H1 (cell line): ENCODE measurements at regions not wholly inside any gene's neighbourhood (a gene's known extent, or its start where the extent isn't known, plus 50 kb on each side); places are given as distances from the start of the nearest gene placed in this dataset.

Source experiments
- CTCF ChIA-PET: fragments of 300-600 bp; sonication (Branson Sonifier 250); formaldehyde crosslinking; loops from one replicate; lab custom pipeline; 2021; ENCODE audit not compliant: partially characterized antibody; lab: Charles Lee
- POLR2A ChIA-PET: fragments of 300-600 bp; sonication (Branson Sonifier 250); formaldehyde crosslinking; loops from one replicate; lab custom pipeline; 2021; ENCODE audit warnings: inconsistent platforms; ENCODE audit not compliant: partially characterized antibody; lab: Charles Lee
- DNase-seq, 2 experiments: peaks; one replicate each; pipeline versions ENCODE4 v3.0.0 to v3.0.0-alpha.2; 2010 to 2022; ENCODE audit warnings: low spot score in 2 of 2, low read depth in 1 of 2, mixed read lengths in 1 of 2
- FAIRE-seq: peaks from 2 replicates; lab custom pipeline; 2011; peaks lifted over from hg19 to GRCh38; lab: Jason Lieb, UNC
- H2AFZ ChIP-seq: 2 replicates; pipeline ENCODE4 v1.8.1; 2012; ENCODE audit warnings: low read length, inconsistent platforms
- H2AK5ac ChIP-seq: 2 replicates; pipeline ENCODE4 v1.6.1; 2013; ENCODE audit warnings: low read depth, low read length
- H2BK120ac ChIP-seq: replicated peaks from 2 replicates; pipeline ENCODE3; 2013; ENCODE audit warnings: low read depth, low read length, inconsistent platforms
- H2BK12ac ChIP-seq: 2 replicates; pipeline ENCODE4 v1.6.1; 2013; ENCODE audit warnings: low read depth, low read length
- H2BK15ac ChIP-seq: 2 replicates; pipeline ENCODE4 v1.6.1; 2013; ENCODE audit warnings: low read length
- H2BK20ac ChIP-seq: 2 replicates; pipeline ENCODE4 v1.6.1; 2013; ENCODE audit warnings: low read length
- H2BK5ac ChIP-seq: 2 replicates; pipeline ENCODE4 v1.6.1; 2013; ENCODE audit warnings: low read depth, low read length
- H3K14ac ChIP-seq: 2 replicates; pipeline ENCODE4 v1.6.1; 2013; ENCODE audit warnings: inconsistent platforms; ENCODE audit not compliant: insufficient read length
- H3K18ac ChIP-seq: 2 replicates; pipeline ENCODE4 v1.6.1; 2013; ENCODE audit warnings: low read length; ENCODE audit errors: extremely low read depth
- H3K23ac ChIP-seq: 2 replicates; pipeline ENCODE4 v1.6.1; 2013; ENCODE audit warnings: inconsistent platforms; ENCODE audit not compliant: insufficient read length
- H3K23me2 ChIP-seq: 2 replicates; pipeline ENCODE4 v1.6.1; 2013; ENCODE audit warnings: low read depth, low read length
- H3K27ac ChIP-seq: 2 replicates; pipeline ENCODE4 v1.6.1; 2011; ENCODE audit warnings: low read depth, low read length, inconsistent platforms
- H3K27me3 ChIP-seq, 4 experiments: replicated peaks in 1 of 4; 1 replicate in 1 of 4; 2 replicates in 3 of 4; pipeline versions ENCODE4 v1.6.1 to v1.8.1; 2011 to 2013; ENCODE audit warnings: low read length in 3 of 4, mild to moderate bottlenecking in 3 of 4, inconsistent platforms in 2 of 4, mixed read lengths in 2 of 4, moderate library complexity in 1 of 4; ENCODE audit not compliant: control insufficient read depth in 3 of 4, insufficient read depth in 3 of 4; ENCODE audit errors: extremely low read depth in 1 of 4
- H3K36me3 ChIP-seq, 4 experiments: 2 replicates each; pipeline versions ENCODE4 v1.6.1 to v1.8.1; 2011 to 2013; ENCODE audit warnings: mild to moderate bottlenecking in 4 of 4, low read length in 3 of 4, moderate library complexity in 2 of 4, control low read depth in 1 of 4, inconsistent platforms in 1 of 4; ENCODE audit not compliant: insufficient read depth in 4 of 4, control insufficient read depth in 2 of 4
- H3K4ac ChIP-seq: replicated peaks from 2 replicates; pipeline ENCODE3; 2013; ENCODE audit warnings: low read length, low read depth, mixed read lengths, inconsistent platforms; ENCODE audit not compliant: insufficient read length
- H3K4me1 ChIP-seq, 4 experiments: replicated peaks in 1 of 4; 1 replicate in 1 of 4; 2 replicates in 3 of 4; pipeline versions ENCODE4 v1.6.1 to v1.8.1; 2011 to 2013; ENCODE audit warnings: low read length in 3 of 4, inconsistent platforms in 2 of 4, mixed read lengths in 1 of 4; ENCODE audit not compliant: insufficient read depth in 4 of 4, control insufficient read depth in 3 of 4
- H3K4me2 ChIP-seq, 2 experiments: 2 replicates each; pipeline versions ENCODE4 v1.6.1 to v1.8.1; 2011 to 2013; ENCODE audit warnings: low read depth in 2 of 2, low read length in 2 of 2, control low read depth in 1 of 2, inconsistent platforms in 1 of 2, mild to moderate bottlenecking in 1 of 2; ENCODE audit not compliant: insufficient read depth in 1 of 2
- H3K4me3 ChIP-seq, 4 experiments: fragments of 200-600, 300-600 bp in 1 of 4; sonication (generic), shearing (Covaris generic), sonication (Bioruptor Twin) in 1 of 4; 2 replicates each; pipeline versions ENCODE4 v1.5.1 to v1.8.1; 2011 to 2016; ENCODE audit warnings: low read length in 4 of 4, low read depth in 3 of 4, control low read depth in 2 of 4, inconsistent platforms in 2 of 4, mild to moderate bottlenecking in 2 of 4, mixed read lengths in 1 of 4, moderate library complexity in 1 of 4; ENCODE audit not compliant: insufficient read depth in 2 of 4; ENCODE audit errors: extremely low read depth in 1 of 4
- H3K56ac ChIP-seq: replicated peaks from 2 replicates; pipeline ENCODE3; 2013; ENCODE audit warnings: low read depth, mild to moderate bottlenecking, mixed read lengths, low read length, inconsistent platforms; ENCODE audit not compliant: insufficient read length
- H3K79me1 ChIP-seq: 2 replicates; pipeline ENCODE4 v1.6.1; 2013; ENCODE audit warnings: low read depth, low read length, control low read depth
- H3K79me2 ChIP-seq, 2 experiments: 2 replicates each; pipeline versions ENCODE4 v1.6.1 to v1.8.1; 2012 to 2013; ENCODE audit warnings: low read length in 2 of 2, mild to moderate bottlenecking in 2 of 2, inconsistent platforms in 1 of 2; ENCODE audit not compliant: insufficient read depth in 2 of 2, control insufficient read depth in 1 of 2
- H3K9ac ChIP-seq, 4 experiments: replicated peaks in 1 of 4; 1 replicate in 1 of 4; 2 replicates in 3 of 4; pipeline versions ENCODE4 v1.6.1 to v1.8.1; 2011 to 2013; ENCODE audit warnings: low read depth in 3 of 4, low read length in 3 of 4, control low read depth in 2 of 4, mild to moderate bottlenecking in 2 of 4, moderate library complexity in 2 of 4, inconsistent platforms in 1 of 4; ENCODE audit errors: extremely low read depth in 1 of 4
- H3K9me3 ChIP-seq, 2 experiments: 2 replicates each; pipeline versions ENCODE4 v1.6.1 to v1.8.1; 2012 to 2013; ENCODE audit warnings: mild to moderate bottlenecking in 2 of 2, moderate library complexity in 2 of 2, control low read depth in 1 of 2, inconsistent platforms in 1 of 2, low read depth in 1 of 2, low read length in 1 of 2, mixed read lengths in 1 of 2; ENCODE audit not compliant: insufficient read depth in 2 of 2
- H4K20me1 ChIP-seq, 2 experiments: replicated peaks in 1 of 2; 2 replicates each; pipeline versions ENCODE3 to v1.8.1; 2011 to 2013; ENCODE audit warnings: inconsistent platforms in 2 of 2, low read length in 2 of 2, mild to moderate bottlenecking in 1 of 2; ENCODE audit not compliant: insufficient read depth in 2 of 2, control insufficient read depth in 1 of 2
- H4K5ac ChIP-seq: 2 replicates; pipeline ENCODE4 v1.6.1; 2013; ENCODE audit warnings: low read length, low read depth, mixed read lengths, inconsistent platforms; ENCODE audit not compliant: insufficient read length
- H4K8ac ChIP-seq: 2 replicates; pipeline ENCODE4 v1.8.0; 2013; ENCODE audit warnings: mild to moderate bottlenecking, moderate library complexity, low read length, inconsistent platforms; ENCODE audit not compliant: insufficient read depth; ENCODE audit errors: extremely low read depth
- H4K91ac ChIP-seq: replicated peaks from 2 replicates; pipeline ENCODE3; 2013; ENCODE audit warnings: low read length, mixed read lengths, inconsistent platforms; ENCODE audit not compliant: insufficient read length
- CHD2 ChIP-seq: IDR thresholded peaks from 2 replicates; pipeline ENCODE4 v1.6.1; 2012; ENCODE audit warnings: low read length, improper control_type of control experiment
- RAD21 ChIP-seq, 2 experiments: IDR thresholded peaks in 1 of 2; conservative IDR thresholded peaks in 1 of 2; 2 replicates each; pipeline ENCODE4 v1.6.1; 2011; ENCODE audit warnings: low read depth in 2 of 2, low read length in 2 of 2, improper control_type of control experiment in 1 of 2, inconsistent platforms in 1 of 2, mild to moderate bottlenecking in 1 of 2, moderate library complexity in 1 of 2
- WGBS, 2 experiments: shearing (Covaris generic) in 1 of 2; methylation state at CpG; one replicate each; pipeline versions ENCODE4 v1.1.6 to v1.1.7; 2013 to 2015; ENCODE audit warnings: low lambda C conversion rate in 2 of 2, mixed read lengths in 2 of 2, inconsistent platforms in 1 of 2, low coverage in 1 of 2, missing lambda C conversion rate in 1 of 2; ENCODE audit not compliant: insufficient replicate concordance in 2 of 2, insufficient coverage in 1 of 2, insufficient read length in 1 of 2; ENCODE audit errors: extremely low coverage in 1 of 2, missing lambda C conversion rate in 1 of 2; 5-methylcytosine and 5-hydroxymethylcytosine counted together
- TF ChIP-seq, protein P1 (sequence below), 3 experiments: IDR thresholded peaks; 1 replicate in 2 of 3; 2 replicates in 1 of 3; pipeline versions ENCODE4 v1.5.1 to v1.6.1; 2011; ENCODE audit warnings: low read length in 3 of 3, mild to moderate bottlenecking in 3 of 3, inconsistent platforms in 2 of 3, low read depth in 1 of 3, moderate library complexity in 1 of 3; ENCODE audit not compliant: insufficient read depth in 1 of 3; ENCODE audit errors: control extremely low read depth in 1 of 3

DNA sequence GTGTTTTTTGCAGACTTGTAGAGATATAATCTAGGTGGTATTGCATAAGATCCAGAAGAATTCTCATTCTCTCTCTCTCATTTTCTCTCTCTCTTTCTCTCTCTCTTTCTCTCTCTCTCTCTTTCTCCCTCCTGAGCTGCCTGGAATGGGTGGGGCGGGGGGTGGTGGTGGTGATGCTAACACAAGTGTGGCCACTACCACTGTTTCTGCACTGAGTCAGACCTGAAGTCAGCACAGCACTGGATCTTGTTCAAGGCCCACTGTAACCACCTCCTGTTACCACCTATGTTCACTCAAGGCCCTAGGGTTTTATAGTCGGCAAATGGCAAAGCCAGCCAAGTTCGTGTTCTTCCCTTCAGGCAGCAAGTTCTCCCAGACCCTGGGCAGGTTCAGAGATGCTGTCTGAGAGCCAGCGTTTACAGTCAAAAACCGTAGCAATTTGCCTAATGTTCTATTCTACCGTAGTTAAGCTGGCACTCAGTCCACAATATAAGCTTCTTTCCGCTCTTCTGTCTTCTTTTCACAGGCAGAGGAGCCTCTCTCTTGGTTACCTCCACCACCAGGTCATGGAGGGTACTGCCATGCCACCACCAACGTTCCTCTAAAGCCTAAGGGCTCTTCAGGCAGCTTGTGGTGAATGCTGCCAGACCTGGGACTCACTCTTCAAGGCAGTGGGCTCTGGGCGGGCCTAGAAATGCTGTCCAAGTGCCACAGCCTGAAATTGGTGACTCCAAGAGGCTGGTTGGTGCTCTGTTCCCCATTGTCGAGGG, 235.7 kb upstream of the PRR16 start:
- Histone ChIP-seq H2BK12ac (no peak overlapping the region), H3K4ac (no peak overlapping the region), H2AK5ac (no peak overlapping the region), H2AFZ (peak overlapping the region; percentile 14; the same call in 1 of the 2 replicates), H3K18ac (no peak overlapping the region), H3K36me3 (no peaks in the 10 kb centered on the region), H3K56ac (no peak overlapping the region), H3K9me3 (no peaks in the 10 kb centered on the region), H3K9ac (no peak overlapping the region), H4K91ac (no peak overlapping the region), H2BK5ac (no peak overlapping the region), H3K79me2 (no peaks in the 10 kb centered on the region), H3K23ac (no peak overlapping the region), H3K4me2 (no peak overlapping the region), H4K20me1 (no peaks in the 10 kb centered on the region), H3K27me3 (no peaks in the 10 kb centered on the region), H3K79me1 (no peaks in the 10 kb centered on the region), H2BK15ac (no peak overlapping the region), H3K14ac (no peak overlapping the region), H4K5ac (no peak overlapping the region), H3K4me1 (no peaks in the 10 kb centered on the region), H2BK20ac (no peak overlapping the region), H3K4me3 (no peak overlapping the region), H3K27ac (no peak overlapping the region), H3K23me2 (no peaks in the 10 kb centered on the region), H2BK120ac (no peak overlapping the region), H4K8ac (no peak overlapping the region)
- WGBS, 2 experiments, result 77% methylated on average over 10 of the region's 10 CpGs; no CpG with 5 or more reads in 1 of the 2 experiments
- no peak for FAIRE-seq
- POLR2A ChIA-PET, result interaction anchor here (1.0 kb wide), 1 partner anchor 28 kb away, joined by 3 read pairs; no protein-coding TSS in a partner anchor
- CTCF ChIA-PET, result interaction anchor here (0.6 to 2.3 kb wide), 12 partner anchors 10 to 522 kb away, joined by 3 to 17 read pairs (median 3); no protein-coding TSS in a partner anchor
- TF ChIP-seq, protein P1, sequence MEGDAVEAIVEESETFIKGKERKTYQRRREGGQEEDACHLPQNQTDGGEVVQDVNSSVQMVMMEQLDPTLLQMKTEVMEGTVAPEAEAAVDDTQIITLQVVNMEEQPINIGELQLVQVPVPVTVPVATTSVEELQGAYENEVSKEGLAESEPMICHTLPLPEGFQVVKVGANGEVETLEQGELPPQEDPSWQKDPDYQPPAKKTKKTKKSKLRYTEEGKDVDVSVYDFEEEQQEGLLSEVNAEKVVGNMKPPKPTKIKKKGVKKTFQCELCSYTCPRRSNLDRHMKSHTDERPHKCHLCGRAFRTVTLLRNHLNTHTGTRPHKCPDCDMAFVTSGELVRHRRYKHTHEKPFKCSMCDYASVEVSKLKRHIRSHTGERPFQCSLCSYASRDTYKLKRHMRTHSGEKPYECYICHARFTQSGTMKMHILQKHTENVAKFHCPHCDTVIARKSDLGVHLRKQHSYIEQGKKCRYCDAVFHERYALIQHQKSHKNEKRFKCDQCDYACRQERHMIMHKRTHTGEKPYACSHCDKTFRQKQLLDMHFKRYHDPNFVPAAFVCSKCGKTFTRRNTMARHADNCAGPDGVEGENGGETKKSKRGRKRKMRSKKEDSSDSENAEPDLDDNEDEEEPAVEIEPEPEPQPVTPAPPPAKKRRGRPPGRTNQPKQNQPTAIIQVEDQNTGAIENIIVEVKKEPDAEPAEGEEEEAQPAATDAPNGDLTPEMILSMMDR (IDR thresholded peaks at IDR 0.05; ENCODE audit: control extremely low read depth in 1 of 3, insufficient read depth in 1 of 3, low read depth in 1 of 3, low read length in 3 of 3), result peak; percentile 13 to 56 (median 35); a peak in 3 of 4 replicates
- TF ChIP-seq CHD2 (no peak), RAD21 (IDR thresholded peaks at IDR 0.05 in 1 of 2, conservative IDR thresholded peaks at IDR 0.05 in 1 of 2; ENCODE audit: low read depth in 2 of 2, low read length in 2 of 2) (peak; percentile 33 to 39; a peak in 3 of 4 replicates)
- no peak for DNase-seq
